Omental fat pad (tissue), 3 donors: ENCODE measurements at regions not wholly inside any gene's neighbourhood (a gene's known extent, or its start where the extent isn't known, plus 50 kb on each side); places are given as distances from the start of the nearest gene placed in this dataset.

Experiments
- ATAC-seq: fragments of 150-250 bp; one replicate; pipeline ENCODE4 v1.9.1; 2016; ENCODE audit warnings: mild to moderate bottlenecking, moderate library complexity; ENCODE audit not compliant: low FRiP score
- DNase-seq: peaks from one replicate; pipeline ENCODE4 v3.0.0-alpha.2; 2019; ENCODE audit warnings: low spot score
- CTCF ChIP-seq, 3 donors: fragments of 450-650 bp; IDR thresholded peaks; one replicate each; pipeline ENCODE4 v1.5.1; 2016 to 2017; ENCODE audit warnings: antibody characterized with exemption in 3 of 3, mild to moderate bottlenecking in 3 of 3, moderate library complexity in 2 of 3

GRCh38 chr16:86444661-86445060, 65.7 kb upstream of the FOXF1 start:
- no peak for ATAC-seq
- DNase-seq, result no peak
- no peak for TF ChIP-seq CTCF (IDR thresholded peaks at IDR 0.05)

DNA sequence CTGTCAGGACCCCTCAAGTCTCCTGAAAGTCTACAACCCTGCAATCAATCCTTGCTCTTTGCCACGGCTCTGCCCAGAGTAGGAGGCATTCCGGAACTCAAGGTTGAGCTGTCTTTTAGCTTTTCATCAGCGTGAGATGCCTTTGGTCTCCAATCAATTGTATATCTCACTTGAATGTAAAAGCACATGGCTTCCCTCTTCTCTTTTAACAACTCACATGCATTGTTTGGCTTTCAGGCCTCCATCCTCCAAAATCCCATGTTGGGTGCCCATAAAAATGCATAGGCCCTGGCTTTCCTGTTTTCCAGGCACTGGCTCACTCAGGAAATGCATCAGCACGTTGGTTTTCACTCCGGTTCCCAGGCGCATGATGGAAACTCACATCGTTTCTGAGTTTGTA, 64.0 kb upstream of the FOXF1 start:
- no peak for TF ChIP-seq CTCF (IDR thresholded peaks at IDR 0.05)
- ATAC-seq (no peak), DNase-seq (no peak)

- ATAC-seq (no peak), DNase-seq (no peak)
- TF ChIP-seq CTCF (IDR thresholded peaks at IDR 0.05), result no peak
Observed at GRCh38 chr16:86447228-86447627, 63.1 kb upstream of the FOXF1 start.

GRCh38 chr16:86448306-86448890, 61.9 kb upstream of the FOXF1 start:
- TF ChIP-seq CTCF (IDR thresholded peaks at IDR 0.05), result no peak
- no peak for DNase-seq
- ATAC-seq, result no peak

GRCh38 chr16:86449446-86450095, 60.8 kb upstream of the FOXF1 start:
- ATAC-seq (no peak), DNase-seq (no peak)
- no peak for TF ChIP-seq CTCF (IDR thresholded peaks at IDR 0.05)

DNA sequence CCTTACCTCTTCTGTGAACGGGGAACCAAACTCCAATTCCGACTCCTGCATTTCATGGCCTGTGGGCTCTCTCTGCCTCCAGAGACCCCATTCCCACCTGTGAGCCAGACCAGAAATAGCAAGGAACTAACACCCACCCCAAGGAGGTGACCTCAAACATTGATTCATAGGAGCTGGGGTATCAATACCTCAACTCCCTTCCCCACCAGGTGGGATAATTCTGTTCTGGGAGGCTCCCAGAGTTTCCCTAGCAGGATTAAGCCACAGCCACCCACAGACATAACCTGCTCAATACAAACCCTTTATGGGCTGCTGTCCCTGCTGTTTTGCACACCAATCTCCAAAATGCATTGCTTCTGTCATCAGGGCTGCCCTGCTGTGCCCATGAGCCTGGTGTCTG, 59.6 kb upstream of the FOXF1 start:
- ATAC-seq, result peak; percentile 14
- TF ChIP-seq CTCF (IDR thresholded peaks at IDR 0.05), result no peak
- no peak for DNase-seq

DNA sequence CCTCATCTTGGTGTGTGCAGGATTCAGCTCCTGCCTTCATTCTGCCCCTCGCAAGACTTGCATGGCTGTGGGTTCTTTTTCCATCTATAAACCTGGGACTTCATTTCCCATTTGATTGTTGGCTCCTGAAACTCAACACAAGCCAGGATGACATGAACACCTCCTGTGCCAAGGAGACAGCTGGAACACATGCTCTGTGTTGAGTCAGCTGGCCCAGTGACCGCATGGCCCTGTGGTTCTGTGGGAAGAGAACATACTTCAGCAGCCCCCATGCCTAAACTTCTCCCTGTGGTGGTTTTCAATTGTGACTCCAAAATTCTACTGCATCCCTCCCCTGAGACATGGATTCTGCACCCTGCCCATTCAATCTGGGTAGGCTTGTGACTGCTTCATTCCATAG, 57.9 kb upstream of the FOXF1 start:
- no peak for TF ChIP-seq CTCF (IDR thresholded peaks at IDR 0.05)
- DNase-seq, result no peak
- ATAC-seq, result no peak
